ENCODE measurements at regions not wholly inside any gene's neighbourhood (a gene's known extent, or its start where the extent isn't known, plus 50 kb on each side); places are given as distances from the start of the nearest gene placed in this dataset.

- TF ChIP-seq, protein P1, sequence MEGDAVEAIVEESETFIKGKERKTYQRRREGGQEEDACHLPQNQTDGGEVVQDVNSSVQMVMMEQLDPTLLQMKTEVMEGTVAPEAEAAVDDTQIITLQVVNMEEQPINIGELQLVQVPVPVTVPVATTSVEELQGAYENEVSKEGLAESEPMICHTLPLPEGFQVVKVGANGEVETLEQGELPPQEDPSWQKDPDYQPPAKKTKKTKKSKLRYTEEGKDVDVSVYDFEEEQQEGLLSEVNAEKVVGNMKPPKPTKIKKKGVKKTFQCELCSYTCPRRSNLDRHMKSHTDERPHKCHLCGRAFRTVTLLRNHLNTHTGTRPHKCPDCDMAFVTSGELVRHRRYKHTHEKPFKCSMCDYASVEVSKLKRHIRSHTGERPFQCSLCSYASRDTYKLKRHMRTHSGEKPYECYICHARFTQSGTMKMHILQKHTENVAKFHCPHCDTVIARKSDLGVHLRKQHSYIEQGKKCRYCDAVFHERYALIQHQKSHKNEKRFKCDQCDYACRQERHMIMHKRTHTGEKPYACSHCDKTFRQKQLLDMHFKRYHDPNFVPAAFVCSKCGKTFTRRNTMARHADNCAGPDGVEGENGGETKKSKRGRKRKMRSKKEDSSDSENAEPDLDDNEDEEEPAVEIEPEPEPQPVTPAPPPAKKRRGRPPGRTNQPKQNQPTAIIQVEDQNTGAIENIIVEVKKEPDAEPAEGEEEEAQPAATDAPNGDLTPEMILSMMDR (IDR thresholded peaks at IDR 0.05), result no peak
- TF ChIP-seq POLR2A (IDR thresholded peaks at IDR 0.05; ENCODE audit: low read depth), result no peak
Measured at GRCh38 chr5:56360816-56361215, 127.7 kb upstream of the ANKRD55 start.
